ENCODE measurements at regions not wholly inside any gene's neighbourhood (a gene's known extent, or its start where the extent isn't known, plus 50 kb on each side); places are given as distances from the start of the nearest gene placed in this dataset.

GRCh38 chr2:3010001-3010400, 367.6 kb downstream of the EIPR1 start:
- Mint-ChIP-seq H3K27me3 (ENCODE audit: low read depth in 3 of 3) (peaks cover 2 to 6% (median 2%) of the 10 kb centered on the region in 3 donors), H3K4me1 (no peaks in the 10 kb centered on the region), H3K9me3 (peaks cover 0 to 8% (median 7%) of the 10 kb centered on the region in 6 donors), H3K27ac (no peak overlapping the region), H3K36me3 (peaks cover 0 to 3% (median 0%) of the 10 kb centered on the region in 3 donors), H3K4me3 (no peak overlapping the region)
- no peak for DNase-seq

- Mint-ChIP-seq H3K4me3 (no peak overlapping the region), H3K36me3 (peaks cover 0 to 3% (median 0%) of the 10 kb centered on the region in 3 donors), H3K27me3 (ENCODE audit: low read depth in 3 of 3) (peaks cover 2 to 6% (median 2%) of the 10 kb centered on the region in 3 donors), H3K9me3 (peaks cover 0 to 8% (median 7%) of the 10 kb centered on the region in 6 donors), H3K4me1 (no peaks in the 10 kb centered on the region), H3K27ac (no peak overlapping the region)
- DNase-seq = no peak
These were observed 368.1 kb downstream of the EIPR1 start for GRCh38 chr2:3009483-3009882.

DNA sequence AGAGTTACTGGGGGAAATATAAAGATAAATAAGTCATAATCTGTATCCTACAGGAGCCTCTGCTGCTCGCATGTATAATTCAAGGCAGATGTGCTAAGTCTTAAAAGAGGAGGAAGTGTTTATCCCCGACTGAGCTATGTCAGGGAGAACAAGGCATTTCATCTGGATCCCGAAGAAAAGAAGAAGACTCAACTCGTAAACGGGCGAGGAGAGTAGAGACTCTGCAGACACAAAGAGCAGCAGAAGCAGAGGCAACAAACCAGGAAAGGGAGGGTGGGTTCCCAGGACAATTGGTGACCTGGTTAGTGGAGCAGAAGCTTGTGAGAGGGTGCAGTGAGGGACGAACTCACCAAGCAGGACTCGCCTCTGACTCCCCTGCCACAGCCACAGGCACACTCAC, 368.6 kb downstream of the EIPR1 start:
- Mint-ChIP-seq H3K36me3 (peaks cover 0 to 3% (median 0%) of the 10 kb centered on the region in 3 donors), H3K4me3 (no peak overlapping the region), H3K4me1 (no peaks in the 10 kb centered on the region), H3K9me3 (peaks cover 0 to 8% (median 7%) of the 10 kb centered on the region in 6 donors), H3K27ac (no peak overlapping the region), H3K27me3 (ENCODE audit: low read depth in 3 of 3) (peaks cover 2 to 6% (median 2%) of the 10 kb centered on the region in 3 donors)
- DNase-seq = no peak

GRCh38 chr2:3008561-3008960, 369.1 kb downstream of the EIPR1 start:
- no peak for DNase-seq
- Mint-ChIP-seq H3K27me3 (ENCODE audit: low read depth in 3 of 3) (peaks cover 0 to 6% (median 2%) of the 10 kb centered on the region in 3 donors), H3K4me1 (no peaks in the 10 kb centered on the region), H3K36me3 (no peaks in the 10 kb centered on the region), H3K9me3 (peaks cover 0 to 8% (median 5%) of the 10 kb centered on the region in 6 donors), H3K4me3 (no peak overlapping the region), H3K27ac (no peak overlapping the region)

GRCh38 chr2:3007135-3007534, 370.5 kb downstream of the EIPR1 start:
- Mint-ChIP-seq H3K4me3 (no peak overlapping the region), H3K27ac (no peak overlapping the region), H3K36me3 (no peaks in the 10 kb centered on the region), H3K9me3 (peaks cover 0 to 4% (median 0%) of the 10 kb centered on the region in 6 donors), H3K4me1 (no peaks in the 10 kb centered on the region), H3K27me3 (ENCODE audit: low read depth in 3 of 3) (peaks cover 0 to 6% (median 2%) of the 10 kb centered on the region in 3 donors)
- no peak for DNase-seq

DNA sequence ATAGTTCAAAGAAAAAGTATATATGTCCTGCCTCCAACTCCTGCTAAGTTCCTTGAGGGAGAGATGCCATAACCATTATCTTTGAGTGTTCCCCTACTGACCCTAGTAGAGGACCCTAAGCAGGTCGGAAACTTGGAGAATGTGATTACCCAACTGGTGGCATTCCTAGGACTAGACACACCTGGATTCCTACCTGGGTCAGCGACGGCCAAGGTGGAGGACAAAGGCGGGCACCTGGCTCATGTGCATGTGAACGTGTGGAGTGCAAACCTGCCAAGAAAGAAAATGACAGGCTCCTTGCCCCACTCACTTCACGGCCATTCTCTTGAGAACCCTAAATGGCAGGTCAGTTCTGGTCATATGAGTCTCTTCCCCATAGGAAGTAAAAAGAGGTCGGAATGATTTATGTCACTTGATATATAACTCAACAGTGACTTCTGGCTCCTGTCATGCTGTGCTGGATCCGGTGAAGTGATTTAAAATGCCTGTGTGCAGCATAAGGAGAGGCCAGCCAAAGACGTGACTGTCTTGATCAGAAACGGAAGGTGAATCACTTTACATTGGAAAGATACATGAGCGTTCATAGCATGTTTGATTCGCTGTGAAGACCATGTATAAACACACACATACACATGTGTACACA, 371.6 kb downstream of the EIPR1 start:
- Mint-ChIP-seq H3K4me1 (no peaks in the 10 kb centered on the region), H3K4me3 (no peak overlapping the region), H3K9me3 (peaks cover 0 to 4% (median 0%) of the 10 kb centered on the region in 6 donors), H3K27me3 (ENCODE audit: low read depth in 3 of 3) (peaks cover 0 to 9% (median 2%) of the 10 kb centered on the region in 3 donors), H3K36me3 (no peaks in the 10 kb centered on the region), H3K27ac (no peak overlapping the region)
- DNase-seq = no peak

- no peaks in the 10 kb centered on the region for H3K4me1 Mint-ChIP-seq
- DNase-seq = no peak
- H3K27ac Mint-ChIP-seq = no peak overlapping the region
- no peak overlapping the region for H3K4me3 Mint-ChIP-seq
- H3K36me3 Mint-ChIP-seq = no peaks in the 10 kb centered on the region
- H3K27me3 Mint-ChIP-seq (ENCODE audit: low read depth in 3 of 3) = peaks cover 0 to 5% (median 0%) of the 10 kb centered on the region in 3 donors
- no peaks in the 10 kb centered on the region for H3K9me3 Mint-ChIP-seq
These were observed 375.7 kb downstream of the EIPR1 start for GRCh38 chr2:3001615-3002560.

- Mint-ChIP-seq H3K27me3 (ENCODE audit: low read depth in 3 of 3) (peaks cover 0 to 3% (median 0%) of the 10 kb centered on the region in 3 donors), H3K4me3 (no peak overlapping the region), H3K4me1 (no peaks in the 10 kb centered on the region), H3K27ac (no peak overlapping the region), H3K9me3 (no peaks in the 10 kb centered on the region), H3K36me3 (no peaks in the 10 kb centered on the region)
- DNase-seq = no peak
These were observed 376.6 kb downstream of the EIPR1 start for GRCh38 chr2:3000968-3001367.

DNA sequence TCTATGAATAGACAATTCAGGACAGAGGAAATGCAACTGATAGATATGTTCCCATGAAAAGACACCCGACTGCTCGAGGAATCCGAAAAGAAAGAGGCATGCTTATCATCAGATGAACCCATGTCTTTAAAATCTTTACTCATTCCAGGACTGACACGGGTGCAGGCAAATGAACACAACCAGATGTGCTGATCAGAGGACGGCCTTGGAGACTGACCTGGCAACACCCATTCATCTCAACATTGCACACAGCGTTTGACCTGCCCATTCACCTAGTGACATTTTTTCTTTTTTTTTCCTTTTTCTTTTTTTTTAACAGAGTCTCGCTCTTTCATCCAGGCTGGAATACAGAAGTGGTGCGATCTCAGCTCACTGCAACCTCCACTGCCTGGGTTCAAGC, 377.5 kb downstream of the EIPR1 start:
- no peak overlapping the region for H3K27ac Mint-ChIP-seq
- no peaks in the 10 kb centered on the region for H3K9me3 Mint-ChIP-seq
- peaks cover 0 to 3% (median 0%) of the 10 kb centered on the region in 3 donors for H3K27me3 Mint-ChIP-seq (ENCODE audit: low read depth in 3 of 3)
- H3K4me3 Mint-ChIP-seq = no peak overlapping the region
- H3K4me1 Mint-ChIP-seq = no peaks in the 10 kb centered on the region
- DNase-seq = no peak
- no peaks in the 10 kb centered on the region for H3K36me3 Mint-ChIP-seq

- Mint-ChIP-seq H3K4me3 (no peak overlapping the region), H3K27me3 (ENCODE audit: low read depth in 3 of 3) (peaks cover 0 to 3% (median 0%) of the 10 kb centered on the region in 3 donors), H3K27ac (no peak overlapping the region), H3K4me1 (no peaks in the 10 kb centered on the region), H3K36me3 (no peaks in the 10 kb centered on the region), H3K9me3 (no peaks in the 10 kb centered on the region)
- DNase-seq = no peak
These were observed 378.6 kb downstream of the EIPR1 start for GRCh38 chr2:2998971-2999370.

GRCh38 chr2:2993172-2993692, 384.4 kb downstream of the EIPR1 start:
- Mint-ChIP-seq H3K27me3 (ENCODE audit: low read depth in 3 of 3) (no peaks in the 10 kb centered on the region), H3K4me3 (no peak overlapping the region), H3K9me3 (peaks cover 0 to 3% (median under 1%) of the 10 kb centered on the region in 6 donors), H3K27ac (no peak overlapping the region), H3K4me1 (no peaks in the 10 kb centered on the region), H3K36me3 (peaks cover 0 to 6% (median 0%) of the 10 kb centered on the region in 3 donors)
- DNase-seq = no peak

GRCh38 chr2:2992634-2993033, 385.0 kb downstream of the EIPR1 start:
- H3K4me1 Mint-ChIP-seq = no peaks in the 10 kb centered on the region
- H3K27ac Mint-ChIP-seq = no peak overlapping the region
- peaks cover 0 to 6% (median 0%) of the 10 kb centered on the region in 3 donors for H3K36me3 Mint-ChIP-seq
- H3K4me3 Mint-ChIP-seq = no peak overlapping the region
- H3K27me3 Mint-ChIP-seq (ENCODE audit: low read depth in 3 of 3) = peaks cover 0 to under 1% (median 0%) of the 10 kb centered on the region in 3 donors
- peaks cover 0 to 5% (median under 1%) of the 10 kb centered on the region in 6 donors for H3K9me3 Mint-ChIP-seq
- DNase-seq = no peak

DNA sequence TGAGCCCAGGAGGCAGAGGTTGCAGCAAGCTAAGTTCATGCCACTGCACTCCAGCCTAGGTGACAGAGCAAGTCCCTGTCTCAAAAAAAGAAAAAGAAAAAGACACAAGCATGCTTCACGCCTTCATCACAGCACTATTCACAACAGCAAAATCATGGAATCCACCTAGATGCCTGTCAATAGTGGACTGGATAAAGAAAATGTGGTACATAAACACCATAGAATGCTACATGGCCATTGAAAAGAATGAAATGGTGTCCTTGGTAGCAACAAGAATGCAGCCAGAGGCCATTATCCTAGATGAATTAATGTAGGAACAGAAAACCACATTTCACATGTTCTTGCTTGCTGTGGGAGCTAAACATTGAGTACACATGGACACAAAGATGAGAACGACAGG, 392.6 kb downstream of the EIPR1 start:
- Mint-ChIP-seq H3K27me3 (ENCODE audit: low read depth in 3 of 3) (peaks cover 0 to 2% (median 0%) of the 10 kb centered on the region in 3 donors), H3K4me3 (no peak overlapping the region), H3K36me3 (peaks cover 0 to 6% (median 0%) of the 10 kb centered on the region in 3 donors), H3K27ac (no peak overlapping the region), H3K4me1 (no peaks in the 10 kb centered on the region), H3K9me3 (peaks cover 0 to 8% (median 4%) of the 10 kb centered on the region in 6 donors)
- no peak for DNase-seq

DNA sequence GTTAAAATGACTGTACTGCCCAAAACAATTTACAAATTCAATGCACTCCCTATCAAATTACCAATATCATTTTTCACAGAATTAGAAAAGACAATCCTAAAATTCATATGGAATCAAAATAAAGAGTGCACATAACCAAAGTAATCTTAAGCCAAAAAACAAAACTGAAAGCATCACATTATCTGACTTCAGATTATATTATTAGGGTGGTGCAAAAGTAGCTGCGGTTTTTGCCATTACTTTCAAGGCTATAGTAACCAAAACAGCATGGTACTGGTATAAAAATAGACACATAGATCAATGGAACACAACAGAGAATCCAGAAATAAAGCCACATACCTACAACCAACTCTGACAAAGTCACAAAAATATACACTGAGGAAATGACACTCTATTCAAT, 396.6 kb downstream of the EIPR1 start:
- no peaks in the 10 kb centered on the region for H3K4me1 Mint-ChIP-seq
- H3K9me3 Mint-ChIP-seq = peaks cover 0 to 9% (median 3%) of the 10 kb centered on the region in 6 donors
- H3K27ac Mint-ChIP-seq = no peak overlapping the region
- peaks cover 0 to under 1% (median 0%) of the 10 kb centered on the region in 3 donors for H3K27me3 Mint-ChIP-seq (ENCODE audit: low read depth in 3 of 3)
- no peaks in the 10 kb centered on the region for H3K36me3 Mint-ChIP-seq
- DNase-seq = no peak
- no peak overlapping the region for H3K4me3 Mint-ChIP-seq
